Loucy (cell line): ENCODE measurements at regions not wholly inside any gene's neighbourhood (a gene's known extent, or its start where the extent isn't known, plus 50 kb on each side); places are given as distances from the start of the nearest gene placed in this dataset.

Experiments
- EZH2phosphoT487 ChIP-seq: fragments of 200-600 bp; IDR thresholded peaks from 2 replicates; pipeline ENCODE4 v1.6.1; 2018; ENCODE audit warnings: antibody characterized with exemption, mild to moderate bottlenecking, moderate library complexity, borderline replicate concordance
- TF ChIP-seq, protein P1 (sequence below): fragments of 200-600 bp; sonication (generic); conservative IDR thresholded peaks from 2 replicates; pipeline ENCODE4 v1.5.1; 2014; ENCODE audit warnings: mild to moderate bottlenecking, antibody characterized with exemption, low read length

GRCh38 chr5:6808462-6808861, 95.2 kb downstream of the TENT4A start:
- TF ChIP-seq, protein P1, sequence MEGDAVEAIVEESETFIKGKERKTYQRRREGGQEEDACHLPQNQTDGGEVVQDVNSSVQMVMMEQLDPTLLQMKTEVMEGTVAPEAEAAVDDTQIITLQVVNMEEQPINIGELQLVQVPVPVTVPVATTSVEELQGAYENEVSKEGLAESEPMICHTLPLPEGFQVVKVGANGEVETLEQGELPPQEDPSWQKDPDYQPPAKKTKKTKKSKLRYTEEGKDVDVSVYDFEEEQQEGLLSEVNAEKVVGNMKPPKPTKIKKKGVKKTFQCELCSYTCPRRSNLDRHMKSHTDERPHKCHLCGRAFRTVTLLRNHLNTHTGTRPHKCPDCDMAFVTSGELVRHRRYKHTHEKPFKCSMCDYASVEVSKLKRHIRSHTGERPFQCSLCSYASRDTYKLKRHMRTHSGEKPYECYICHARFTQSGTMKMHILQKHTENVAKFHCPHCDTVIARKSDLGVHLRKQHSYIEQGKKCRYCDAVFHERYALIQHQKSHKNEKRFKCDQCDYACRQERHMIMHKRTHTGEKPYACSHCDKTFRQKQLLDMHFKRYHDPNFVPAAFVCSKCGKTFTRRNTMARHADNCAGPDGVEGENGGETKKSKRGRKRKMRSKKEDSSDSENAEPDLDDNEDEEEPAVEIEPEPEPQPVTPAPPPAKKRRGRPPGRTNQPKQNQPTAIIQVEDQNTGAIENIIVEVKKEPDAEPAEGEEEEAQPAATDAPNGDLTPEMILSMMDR: no peak
- TF ChIP-seq EZH2phosphoT487: no peak
